GM12878 (cell line): ENCODE measurements at regions not wholly inside any gene's neighbourhood (a gene's known extent, or its start where the extent isn't known, plus 50 kb on each side); places are given as distances from the start of the nearest gene placed in this dataset.

ENCODE experiments used
- ATAC-seq: fragments of 200-7000 bp; cut with Tn5 transposase; 3 replicates; pipeline ENCODE4 v1.9.1; 2020; ENCODE audit warnings: mild to moderate bottlenecking, moderate library complexity
- BruUV-seq: library from RNA; stranded (reverse); fragments of 400-500 nt; replicated peaks from 2 replicates; lab custom pipeline; 2021; lab: Mats Ljungman, UMichigan
- CTCF ChIA-PET: fragments of 300-600 bp; sonication (Branson Sonifier 250); formaldehyde crosslinking; extraction: SDS; loops from one replicate; lab custom pipeline; 2021; ENCODE audit warnings: inconsistent platforms; lab: Yijun Ruan, JAX
- POLR2A ChIA-PET: fragments of 350-600 bp; formaldehyde crosslinking; extraction: SDS; loops from one replicate; lab custom pipeline; 2021; ENCODE audit warnings: inconsistent platforms; lab: Charles Lee
- RAD21 ChIA-PET: fragments of 300-600 bp; sonication (Branson Sonifier 250); formaldehyde crosslinking; loops from one replicate; lab custom pipeline; 2023; ENCODE audit warnings: antibody characterized with exemption; ENCODE audit not compliant: unreplicated experiment; lab: Charles Lee
- SMC1A ChIA-PET: fragments of 300-600 bp; sonication (Branson Sonifier 250); formaldehyde crosslinking; loops from one replicate; lab custom pipeline; 2023; ENCODE audit not compliant: unreplicated experiment, uncharacterized antibody; lab: Charles Lee
- DNase-seq: peaks from one replicate; pipeline ENCODE4 v3.0.0-alpha.2; 2011; ENCODE audit warnings: low read depth, low spot score
- FAIRE-seq: peaks from 3 replicates; lab custom pipeline; 2011; peaks lifted over from hg19 to GRCh38; lab: Jason Lieb, UNC
- H2AFZ ChIP-seq: 2 replicates; pipeline ENCODE4 v1.6.0; 2011; ENCODE audit warnings: low read depth, low read length, control low read depth; ENCODE audit not compliant: control insufficient read depth
- H3K27ac ChIP-seq: 2 replicates; pipeline ENCODE4 v1.5.1; 2011; ENCODE audit warnings: control low read depth; ENCODE audit not compliant: control insufficient read depth, insufficient read depth
- H3K27me3 ChIP-seq, 2 experiments: replicated peaks in 1 of 2; 2 replicates each; pipeline versions ENCODE4 v1.6.0 to v1.6.1; 2011; ENCODE audit warnings: low read length in 1 of 2; ENCODE audit not compliant: control insufficient read depth in 2 of 2, insufficient read depth in 2 of 2
- H3K36me3 ChIP-seq, 2 experiments: 2 replicates each; pipeline ENCODE4 v1.5.1; 2011; ENCODE audit warnings: low read length in 1 of 2; ENCODE audit not compliant: control insufficient read depth in 2 of 2, insufficient read depth in 2 of 2
- H3K4me1 ChIP-seq: 2 replicates; pipeline ENCODE4 v1.6.1; 2011; ENCODE audit warnings: mild to moderate bottlenecking, low read length, moderate library complexity, mixed read lengths; ENCODE audit not compliant: control insufficient read depth, insufficient read depth
- H3K4me2 ChIP-seq: 2 replicates; pipeline ENCODE4 v1.6.0; 2011; ENCODE audit warnings: control low read depth; ENCODE audit not compliant: control insufficient read depth, insufficient read depth
- H3K4me3 ChIP-seq: fragments of 200-600 bp; sonication (generic); 2 replicates; pipeline ENCODE4 v1.5.1; 2016
- H3K79me2 ChIP-seq: 2 replicates; pipeline ENCODE4 v1.6.0; 2011; ENCODE audit warnings: low read length; ENCODE audit not compliant: control insufficient read depth, insufficient read depth
- H3K9ac ChIP-seq: 2 replicates; pipeline ENCODE4 v1.8.0; 2011; ENCODE audit warnings: low read length, control low read depth, mixed read lengths; ENCODE audit not compliant: control insufficient read depth, insufficient read depth
- H3K9me3 ChIP-seq: replicated peaks from 3 replicates; pipeline ENCODE4 v1.5.1; 2011; ENCODE audit warnings: mild to moderate bottlenecking, low read length; ENCODE audit not compliant: control insufficient read depth, insufficient read depth
- H4K20me1 ChIP-seq: 2 replicates; pipeline ENCODE4 v1.6.0; 2011; ENCODE audit not compliant: control insufficient read depth, insufficient read depth
- CHD2 ChIP-seq: IDR thresholded peaks from 2 replicates; pipeline ENCODE4 v1.6.1; 2011; ENCODE audit warnings: low read depth, low read length, improper control_type of control experiment, borderline replicate concordance
- LARP7 ChIP-seq: fragments of 450-650 bp; IDR thresholded peaks from 2 replicates; pipeline ENCODE4 v1.6.1; 2017; ENCODE audit warnings: mild to moderate bottlenecking
- MAX ChIP-seq: IDR thresholded peaks from 2 replicates; pipeline ENCODE4 v1.6.1; 2012; ENCODE audit warnings: low read depth, low read length, improper control_type of control experiment
- NFYB ChIP-seq: IDR thresholded peaks from 2 replicates; pipeline ENCODE4 v1.6.1; 2011; ENCODE audit warnings: low read depth, mild to moderate bottlenecking, low read length, improper control_type of control experiment, moderate library complexity; ENCODE audit not compliant: insufficient read depth
- POLR2AphosphoS5 ChIP-seq: IDR thresholded peaks from 2 replicates; pipeline ENCODE4 v1.6.1; 2011; ENCODE audit warnings: mild to moderate bottlenecking, low read length, inconsistent platforms
- PRDM15 ChIP-seq: fragments of 450-650 bp; formaldehyde crosslinking; IDR thresholded peaks from 2 replicates; pipeline ENCODE4 v1.4.0; 2020; ENCODE audit warnings: mild to moderate bottlenecking, moderate library complexity
- SUZ12 ChIP-seq: fragments of 200-600 bp; sonication (generic); IDR thresholded peaks from one replicate; pipeline ENCODE4 v1.6.1; 2018; ENCODE audit warnings: antibody characterized with exemption, mild to moderate bottlenecking; ENCODE audit not compliant: unreplicated experiment
- ZBED1 ChIP-seq: IDR thresholded peaks from 2 replicates; pipeline ENCODE4 v1.6.1; 2016; ENCODE audit warnings: borderline replicate concordance
- WGBS: methylation state at CpG from one replicate; pipeline ENCODE4 v1.1.6; 2016; ENCODE audit warnings: low lambda C conversion rate; ENCODE audit not compliant: insufficient replicate concordance, insufficient coverage; ENCODE audit errors: missing lambda C conversion rate; 5-methylcytosine and 5-hydroxymethylcytosine counted together
- in situ Hi-C: fragments of 300-500 bp; cut with MboI; formaldehyde crosslinking; loops from 9 replicates; pipeline ENCODE4 v1.14.3; 2018; ENCODE audit warnings: mixed read lengths
- intact Hi-C: fragments of 100-400 bp; cut with micrococcal nuclease; formaldehyde crosslinking; loops from one replicate; pipeline ENCODE4 v1.14.2; 2022; ENCODE audit not compliant: unreplicated experiment

GRCh38 chr16:85294810-85295508 lies 182.7 kb upstream of the CIBAR2 start:
- TF ChIP-seq PRDM15 (no peak), POLR2AphosphoS5 (no peak), SUZ12 (no peak), CHD2 (no peak), ZBED1 (no peak), MAX (no peak), LARP7 (no peak), NFYB (no peak)
- H3K4me2 ChIP-seq, result no peak overlapping the region
- no peaks in the 10 kb centered on the region for H3K27me3 ChIP-seq
- ChIA-PET POLR2A (no interaction called here), CTCF (interaction anchor here (0.8 kb wide), 1 partner anchor 180 kb away, joined by 3 read pairs; no protein-coding TSS in a partner anchor), SMC1A (no interaction called here), RAD21 (interaction anchor here (0.7 kb wide), 1 partner anchor 145 kb away, joined by 3 read pairs; no protein-coding TSS in a partner anchor)
- no peaks in the 10 kb centered on the region for H3K9me3 ChIP-seq
- no peak overlapping the region for H3K9ac ChIP-seq
- H3K4me3 ChIP-seq, result no peak overlapping the region
- in situ Hi-C loops, result no loop called here
- 50% methylated on average over 25 of the region's 25 CpGs for WGBS
- no peaks in the 10 kb centered on the region for H3K36me3 ChIP-seq
- H3K79me2 ChIP-seq, result no peaks in the 10 kb centered on the region
- no peak for FAIRE-seq
- intact Hi-C loops, result no loop called here
- H4K20me1 ChIP-seq, result no peaks in the 10 kb centered on the region
- DNase-seq, result no peak
- no peak overlapping the region for H3K27ac ChIP-seq
- no TSS peak for BruUV-seq
- no peak for ATAC-seq
- no peak overlapping the region for H2AFZ ChIP-seq
- no peaks in the 10 kb centered on the region for H3K4me1 ChIP-seq
